NCI-H2227 (cell line): ENCODE measurements at regions not wholly inside any gene's neighbourhood (a gene's known extent, or its start where the extent isn't known, plus 50 kb on each side); places are given as distances from the start of the nearest gene placed in this dataset.

ENCODE experiments used
- DNase-seq: peaks from one replicate; lab custom pipeline; 2025; ENCODE audit not compliant: unreplicated experiment; lab: John Stamatoyannopoulos, UW

DNA sequence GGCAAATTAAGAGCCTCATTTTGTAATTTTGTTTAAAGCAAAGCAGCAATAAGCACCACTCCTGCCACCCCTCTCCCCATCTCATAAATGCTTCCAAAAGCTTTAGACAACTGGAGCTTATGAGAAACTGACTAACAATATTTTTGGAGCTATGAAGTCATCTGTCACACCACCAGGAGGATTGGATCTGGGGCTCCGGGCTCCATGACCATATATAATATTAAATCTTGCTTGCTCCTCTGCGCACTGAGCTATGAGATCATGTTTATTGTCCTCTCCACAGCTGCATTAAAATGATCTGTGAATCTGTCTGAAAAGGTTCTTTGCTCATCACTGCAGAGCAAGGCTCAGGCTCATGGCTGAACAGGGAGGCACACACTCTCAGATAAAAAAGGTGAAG lies 323.7 kb downstream of the ZNF621 start:
- no peak for DNase-seq

DNA sequence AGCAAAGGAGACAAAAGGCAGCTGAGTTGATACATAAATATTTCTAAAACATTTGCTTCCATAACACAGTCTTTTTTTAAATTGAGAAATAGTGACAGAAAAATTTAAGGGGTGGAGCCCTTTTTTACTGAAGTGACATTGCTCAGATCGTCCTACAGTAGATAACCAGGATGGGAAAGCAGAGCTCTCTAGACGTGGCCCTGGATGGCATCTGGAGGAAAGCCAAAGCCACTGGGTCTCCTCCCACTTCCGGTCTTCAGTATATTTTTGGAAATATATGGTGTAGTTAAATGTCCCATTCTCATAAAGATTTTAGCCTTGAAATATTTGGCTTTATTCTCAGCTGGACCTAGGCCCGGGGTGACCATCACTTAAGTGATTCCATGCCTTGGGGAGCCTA lies 326.1 kb downstream of the ZNF621 start:
- no peak for DNase-seq

DNA sequence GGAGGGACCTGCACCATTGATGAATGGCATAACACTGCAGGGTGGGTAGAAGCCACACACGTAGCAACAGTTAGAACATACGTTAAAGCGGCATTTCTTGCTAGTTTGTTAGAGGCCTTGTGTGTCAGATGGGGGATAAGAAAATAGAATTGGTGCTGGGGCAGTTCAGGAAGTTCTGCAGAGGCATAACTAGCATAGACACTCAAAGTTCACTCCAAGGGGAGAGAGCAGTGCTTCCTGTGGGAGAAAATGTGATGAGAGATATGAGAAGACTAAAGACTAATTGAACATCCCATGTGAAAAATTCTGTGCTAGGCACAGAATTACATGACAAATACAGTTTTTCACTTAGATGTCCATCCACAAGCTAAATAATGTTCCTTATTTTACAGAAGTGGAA lies 327.1 kb downstream of the ZNF621 start:
- DNase-seq: no peak

DNA sequence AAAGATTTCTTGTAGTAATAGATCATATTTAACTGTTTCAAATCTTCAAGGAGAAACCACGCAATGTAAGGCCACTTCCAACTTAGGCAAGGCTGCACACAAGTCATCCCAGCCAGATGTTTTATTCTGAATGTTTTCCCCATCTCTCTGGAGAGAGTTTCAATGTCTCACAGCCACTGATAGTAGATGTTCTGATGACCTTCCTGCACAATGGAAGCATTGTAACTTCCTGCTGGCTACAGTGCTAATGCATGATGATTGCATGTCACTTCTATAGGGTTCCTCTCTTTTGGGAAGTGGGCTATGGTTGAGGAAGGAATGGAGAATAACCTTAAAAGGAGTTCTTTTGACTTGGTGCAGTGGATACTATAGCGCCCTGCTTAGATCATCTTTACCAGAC lies 328.0 kb downstream of the ZNF621 start:
- no peak for DNase-seq

DNA sequence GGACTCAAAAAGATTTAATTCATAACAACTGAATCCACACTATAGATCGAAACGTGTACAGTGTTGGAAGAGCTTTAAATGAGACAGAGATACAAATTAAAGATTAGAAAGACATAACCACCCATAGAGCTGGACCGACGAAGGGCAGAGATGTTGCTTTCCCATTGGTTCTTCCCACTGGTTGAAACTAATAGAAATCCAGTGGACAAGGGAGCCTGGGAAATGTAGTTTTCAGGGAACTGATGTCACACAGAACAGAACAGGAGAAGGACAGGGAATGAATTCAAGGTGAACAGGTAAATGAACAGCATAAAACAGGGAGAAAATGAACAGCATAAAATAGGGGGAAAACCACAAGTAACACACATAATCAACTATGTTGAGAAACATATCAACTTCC lies 328.7 kb downstream of the ZNF621 start:
- no peak for DNase-seq

DNA sequence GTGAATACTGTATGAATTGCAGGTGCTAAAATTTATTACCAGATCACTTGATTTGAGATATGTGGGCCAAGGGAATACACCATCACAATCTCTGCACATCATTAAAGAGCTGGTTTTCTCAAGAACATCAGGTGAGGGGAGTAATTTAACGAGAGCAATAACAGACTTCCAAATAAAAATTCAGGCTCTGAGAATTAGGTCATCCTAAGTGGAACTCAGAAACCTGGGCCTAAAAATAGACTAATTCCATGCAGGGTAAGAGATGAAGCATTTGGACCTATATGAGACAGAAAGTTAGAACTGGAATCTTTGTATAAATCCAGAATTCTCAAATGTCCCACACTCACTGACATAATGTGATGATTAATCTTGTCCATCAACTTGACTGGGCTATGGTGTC lies 331.1 kb downstream of the ZNF621 start:
- DNase-seq: no peak

DNA sequence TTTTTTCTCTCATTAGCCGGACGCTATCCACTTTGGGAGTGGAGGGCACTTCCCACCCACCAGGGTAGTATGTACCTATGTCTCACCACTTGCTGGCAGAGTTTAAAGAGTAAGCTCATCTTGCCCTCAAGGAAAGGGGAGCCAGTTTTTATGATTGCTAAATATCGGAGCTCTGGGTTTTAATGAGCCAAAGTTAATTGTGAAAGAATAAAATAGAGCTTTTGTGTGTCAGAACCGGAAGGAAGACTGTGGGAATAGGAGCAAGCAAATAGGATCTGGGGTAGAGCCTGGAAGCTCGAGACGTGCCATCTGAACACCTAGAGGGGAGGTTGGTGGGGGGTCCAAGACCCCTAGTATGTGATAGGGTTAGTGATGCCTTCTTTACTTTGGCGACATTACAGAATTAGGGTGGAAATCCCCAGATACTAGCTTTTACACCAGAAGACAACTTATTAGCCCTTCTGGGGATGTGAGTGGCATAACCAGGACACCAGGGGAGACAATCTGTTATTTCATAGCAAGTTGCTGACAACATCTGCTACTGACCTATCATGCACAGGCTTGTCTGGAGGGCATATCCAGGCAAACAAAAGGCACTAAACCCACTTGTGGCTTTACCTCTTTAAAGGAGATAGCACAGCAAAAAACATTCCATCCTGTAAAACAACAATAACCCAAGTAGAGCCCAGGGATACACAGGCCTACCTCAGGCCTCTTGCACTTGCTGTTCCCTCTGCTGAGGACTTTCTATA lies 333.8 kb downstream of the ZNF621 start:
- no peak for DNase-seq

DNA sequence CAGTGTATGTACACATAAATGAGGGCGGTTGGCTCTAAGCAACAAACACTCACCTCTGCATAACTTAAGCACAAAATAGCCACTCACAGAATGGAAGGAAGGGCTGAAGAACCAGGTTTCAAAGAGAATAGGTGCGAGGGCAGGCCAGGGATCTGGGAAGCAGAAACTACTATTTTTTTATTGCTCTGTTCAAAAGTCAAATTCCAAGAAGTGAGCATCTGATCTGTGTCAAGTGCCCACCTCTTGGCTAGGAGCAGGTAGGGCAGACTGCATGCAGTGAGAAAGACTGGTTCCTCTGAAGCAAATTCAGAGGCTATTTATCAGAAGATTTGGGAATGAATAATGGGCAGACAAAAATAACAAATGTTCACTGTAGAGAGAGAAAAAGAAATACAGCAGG lies 336.4 kb upstream of the CTNNB1 start:
- no peak for DNase-seq

DNA sequence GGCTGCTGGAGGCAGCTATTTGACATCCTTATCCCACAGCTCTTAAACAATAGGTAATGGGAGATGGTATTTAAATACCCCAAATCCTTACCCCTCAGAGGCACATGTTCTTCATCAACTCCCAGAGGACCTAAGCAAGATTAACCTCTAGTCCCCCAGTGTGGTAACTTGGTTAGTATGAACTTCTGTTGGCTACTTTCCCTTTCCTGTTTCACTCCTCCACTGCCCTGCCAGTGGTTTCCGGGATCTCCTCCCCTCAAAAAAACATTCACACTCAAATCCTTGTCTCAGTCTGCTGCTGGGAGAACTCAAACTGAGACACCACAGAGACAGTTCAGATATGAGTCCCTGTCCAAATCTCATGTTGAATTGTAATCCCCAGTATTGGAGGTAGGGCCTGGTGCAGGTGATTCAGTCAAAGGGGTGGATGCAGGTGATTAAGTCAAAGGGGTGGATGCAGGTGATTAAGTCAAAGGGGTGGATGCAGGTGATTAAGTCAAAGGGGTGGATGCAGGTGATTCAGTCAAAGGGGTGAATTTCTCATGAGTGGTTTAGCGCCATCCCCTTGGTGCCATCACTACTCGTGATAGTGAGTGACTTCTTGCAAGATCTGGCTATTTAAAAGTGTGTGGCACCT lies 335.0 kb upstream of the CTNNB1 start:
- DNase-seq: no peak

DNA sequence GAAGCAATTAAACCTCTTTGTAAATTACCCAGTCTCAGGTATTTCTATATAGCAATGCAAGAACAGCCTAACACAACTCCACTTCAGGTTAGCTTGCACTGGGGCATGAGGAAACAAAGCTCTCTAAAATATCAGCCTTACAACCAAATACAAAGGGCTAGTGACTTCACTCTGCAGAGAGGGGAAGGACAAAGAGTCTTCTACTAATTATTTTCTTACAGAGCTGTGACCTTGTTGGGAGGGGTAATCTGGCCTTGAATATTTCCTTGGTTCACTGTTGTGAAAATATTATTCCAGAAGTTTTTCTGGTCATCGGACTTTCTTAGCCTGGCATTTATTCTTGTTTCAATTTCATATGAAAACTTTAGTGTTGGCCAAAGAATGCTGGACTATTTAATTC lies 334.4 kb upstream of the CTNNB1 start:
- DNase-seq: no peak

DNA sequence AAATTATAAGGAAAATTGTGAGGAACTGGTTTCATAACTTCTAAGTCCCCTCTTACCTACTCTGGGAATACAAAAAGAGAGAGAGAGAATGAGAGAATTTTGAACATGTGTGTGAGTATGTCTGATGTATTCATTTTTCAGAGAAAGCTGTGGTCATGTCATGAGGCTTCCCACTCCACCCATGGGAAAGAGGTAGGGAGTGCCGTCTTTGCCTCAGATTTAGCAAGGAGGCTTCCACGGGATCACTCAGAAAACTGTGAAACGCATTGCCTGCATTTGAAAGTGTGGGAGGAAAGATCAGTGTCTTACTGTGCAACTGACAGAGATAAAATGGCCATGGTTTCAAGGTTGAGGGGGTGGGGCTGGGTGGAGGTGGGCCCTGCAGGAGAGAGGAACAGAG lies 331.5 kb upstream of the CTNNB1 start:
- DNase-seq: no peak

DNA sequence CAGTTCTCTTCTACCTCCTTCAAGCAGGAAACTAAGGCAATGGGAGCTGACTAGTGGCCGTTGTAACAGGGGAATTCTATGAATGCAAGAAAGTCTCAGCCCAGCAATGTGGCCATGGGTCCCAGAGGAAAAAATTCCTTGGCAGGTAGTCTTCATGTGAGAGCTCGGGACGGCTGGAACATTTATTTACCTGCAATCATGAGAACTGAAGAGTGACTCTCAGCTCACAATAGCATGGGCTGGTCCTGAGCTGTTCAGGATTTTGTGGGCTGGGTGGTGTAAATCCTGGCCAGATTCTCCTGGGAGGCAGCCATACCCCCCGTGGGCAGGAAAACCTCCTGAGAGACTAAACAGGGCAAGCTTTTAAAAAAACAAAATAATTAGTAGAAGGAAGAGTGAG lies 330.3 kb upstream of the CTNNB1 start:
- DNase-seq: no peak

DNA sequence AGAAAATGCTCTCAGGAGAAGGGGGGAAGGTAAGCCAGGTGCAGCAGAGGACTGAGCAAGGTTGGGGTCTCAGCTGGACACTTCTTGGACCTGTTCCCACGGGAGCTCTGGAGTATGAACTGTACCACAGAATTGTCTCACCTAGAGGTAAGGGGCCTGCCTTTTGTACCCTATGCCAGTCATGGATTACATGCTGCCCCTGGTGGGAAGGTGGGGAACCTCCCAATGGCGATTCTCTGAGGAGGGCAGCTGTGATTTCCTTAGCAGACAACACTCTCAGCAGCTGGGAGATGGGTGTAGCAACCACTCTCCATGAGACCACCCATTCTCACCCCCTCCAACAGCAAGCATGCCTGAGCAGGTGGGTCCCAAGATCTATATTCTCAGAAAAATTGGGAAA lies 329.4 kb upstream of the CTNNB1 start:
- no peak for DNase-seq

DNA sequence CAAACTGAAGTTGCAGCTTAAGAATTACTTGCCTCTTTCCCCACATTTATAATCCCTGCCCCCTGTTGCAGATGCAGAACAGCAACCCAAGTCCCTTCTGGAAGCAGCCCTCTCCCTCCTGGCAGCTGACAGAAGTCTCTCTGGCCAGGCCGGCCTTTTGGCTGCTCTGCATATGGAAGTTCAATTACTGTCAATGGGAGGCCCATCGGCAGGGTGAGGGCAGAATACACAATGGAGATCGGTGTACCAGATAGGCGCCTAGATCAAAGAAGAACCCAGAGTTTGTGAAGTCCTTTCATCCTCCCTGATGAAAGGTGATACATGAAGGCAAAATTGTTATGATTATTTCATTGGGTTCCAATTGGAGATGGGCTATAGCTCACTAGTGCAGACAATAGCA lies 327.9 kb upstream of the CTNNB1 start:
- no peak for DNase-seq

DNA sequence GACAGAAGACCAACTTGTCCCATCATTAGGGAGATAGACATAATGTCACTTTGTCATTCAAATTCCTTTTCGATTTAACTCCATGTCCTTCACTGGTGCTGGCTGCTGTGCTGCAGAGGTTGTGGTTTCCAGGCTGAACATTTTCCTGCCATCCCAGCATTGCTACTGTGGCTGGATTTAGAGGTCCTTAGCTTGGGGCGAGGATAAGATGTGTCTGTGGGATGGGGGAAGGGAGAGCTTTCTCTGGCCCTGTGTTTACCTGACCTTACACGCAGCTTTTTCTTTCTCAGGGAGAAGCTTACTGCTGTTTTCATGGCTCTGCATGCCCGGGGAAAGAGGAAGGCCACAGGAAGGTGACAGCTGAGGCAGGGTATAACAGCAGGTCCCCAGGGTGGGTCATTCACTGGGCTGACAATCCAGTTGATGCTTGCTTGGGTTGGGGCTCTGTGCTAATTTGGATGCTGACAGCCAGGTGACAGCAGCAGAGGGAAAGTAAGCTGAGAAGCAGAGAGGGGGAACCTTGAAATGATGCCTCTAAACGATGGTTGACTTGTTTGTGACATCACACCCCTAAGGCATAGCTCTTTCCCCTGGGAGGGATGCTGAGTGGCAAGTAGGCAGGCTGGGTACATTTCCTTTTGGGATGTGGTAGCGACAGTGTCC lies 326.9 kb upstream of the CTNNB1 start:
- no peak for DNase-seq

DNA sequence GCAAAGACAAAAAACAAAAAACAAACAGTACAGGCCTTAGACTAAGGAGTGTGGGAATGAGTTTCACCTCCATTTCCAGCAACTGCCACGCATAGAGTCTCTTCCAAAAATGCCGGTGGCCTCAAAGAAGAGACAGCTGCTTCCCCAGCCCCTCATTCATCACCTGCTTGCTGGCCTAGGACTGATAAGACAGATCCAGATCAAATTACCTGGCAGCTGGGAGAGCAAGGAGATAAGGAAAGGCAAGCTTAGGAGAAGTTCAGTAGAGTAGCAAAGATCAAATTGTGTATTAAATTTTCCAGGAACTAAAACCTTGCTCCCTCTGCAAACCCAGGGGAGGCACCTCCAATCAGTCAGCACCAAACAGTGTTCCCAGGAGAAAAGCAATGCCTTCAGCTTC lies 325.8 kb upstream of the CTNNB1 start:
- DNase-seq: no peak

DNA sequence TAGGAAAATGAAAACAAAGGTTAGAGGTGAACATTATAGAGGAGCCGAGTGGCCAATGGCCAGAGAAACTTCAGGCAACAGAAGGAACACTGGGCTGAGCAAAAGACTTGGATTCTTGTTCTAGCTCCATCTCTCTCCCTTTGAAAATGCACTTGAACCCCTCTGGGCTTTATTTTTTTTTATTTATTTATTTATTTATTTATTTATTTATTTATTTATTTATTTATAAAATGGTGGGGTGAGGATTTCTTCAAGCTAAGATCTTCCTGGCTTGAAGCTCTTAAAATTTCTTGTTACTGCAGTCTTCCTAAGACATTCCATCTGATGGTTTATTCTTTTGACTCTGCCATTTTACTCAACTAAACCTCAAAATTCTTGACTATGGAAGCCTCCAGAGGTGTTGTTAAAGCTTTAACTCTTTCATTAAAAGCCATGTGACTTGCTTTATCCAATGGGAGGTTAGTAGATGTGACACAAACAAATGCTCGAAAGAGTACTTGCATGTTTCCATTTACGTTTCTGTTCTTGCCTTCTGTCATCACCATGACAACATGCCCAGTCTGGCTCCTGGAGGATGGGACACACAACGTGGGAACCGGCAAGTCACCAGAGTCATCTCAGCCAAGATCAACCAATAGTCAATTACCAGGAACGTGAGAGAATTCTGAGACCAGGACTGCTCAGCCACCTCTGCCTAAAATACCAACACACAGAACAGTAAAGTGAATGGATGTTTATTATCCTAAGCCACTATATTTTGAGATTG lies 325.2 kb upstream of the CTNNB1 start:
- DNase-seq: no peak

DNA sequence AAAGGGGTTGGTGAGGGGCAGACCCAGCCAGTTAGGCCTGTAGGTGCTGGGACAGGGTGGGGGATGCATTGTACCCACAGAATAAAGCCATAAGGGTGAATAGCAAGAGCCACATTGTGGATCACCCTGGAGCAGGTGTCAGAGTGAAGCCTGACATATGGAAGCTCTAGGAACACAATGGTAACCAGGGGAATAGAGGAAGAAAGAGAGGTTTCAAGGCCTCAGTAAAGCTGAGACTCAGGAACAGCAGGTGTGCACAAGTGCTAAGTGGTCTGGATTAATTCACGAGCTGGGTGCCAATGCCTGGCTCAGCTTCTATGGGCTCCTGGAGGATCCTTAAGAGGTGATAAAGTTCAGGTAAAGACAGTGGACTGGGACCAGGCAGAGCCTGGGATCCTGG lies 323.7 kb upstream of the CTNNB1 start:
- DNase-seq: no peak

DNA sequence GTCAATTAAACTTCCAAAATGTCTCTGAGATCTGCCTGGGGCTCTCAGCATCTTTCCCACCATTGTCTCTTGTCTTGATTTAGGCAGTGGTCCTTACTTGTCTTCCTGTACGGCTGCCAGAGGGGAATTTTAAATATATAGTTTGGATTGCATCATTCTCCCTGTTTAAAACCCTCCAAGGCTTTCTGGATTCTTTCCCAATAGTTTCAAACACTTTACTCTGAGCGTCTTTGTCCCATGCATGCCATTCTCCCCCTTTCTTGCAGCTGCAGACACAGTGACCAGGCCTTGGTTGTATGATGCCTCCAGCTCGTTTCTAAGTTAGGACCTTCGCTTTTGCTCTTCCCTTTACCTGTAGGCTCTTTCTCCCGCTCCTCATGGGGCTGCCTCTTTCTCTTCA lies 323.3 kb upstream of the CTNNB1 start:
- no peak for DNase-seq

DNA sequence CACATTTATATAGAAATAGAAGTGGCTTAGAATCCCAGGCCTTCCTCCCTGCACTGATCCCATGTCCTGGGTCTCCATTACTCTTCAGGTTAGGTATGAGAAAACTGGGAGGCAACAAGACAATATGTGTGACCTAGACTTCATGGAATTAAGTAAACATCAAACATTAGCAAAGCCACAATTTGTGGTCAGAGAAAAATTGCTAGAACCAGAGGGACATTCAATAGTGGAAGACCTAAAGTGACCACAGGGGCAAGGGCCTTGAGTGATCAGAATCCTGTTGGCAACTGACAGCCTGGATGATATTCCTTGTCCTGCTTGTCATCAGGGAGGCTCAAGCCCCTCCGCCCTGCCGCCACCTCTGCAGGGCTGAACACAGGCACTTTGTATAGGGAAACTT lies 322.8 kb upstream of the CTNNB1 start:
- no peak for DNase-seq

DNA sequence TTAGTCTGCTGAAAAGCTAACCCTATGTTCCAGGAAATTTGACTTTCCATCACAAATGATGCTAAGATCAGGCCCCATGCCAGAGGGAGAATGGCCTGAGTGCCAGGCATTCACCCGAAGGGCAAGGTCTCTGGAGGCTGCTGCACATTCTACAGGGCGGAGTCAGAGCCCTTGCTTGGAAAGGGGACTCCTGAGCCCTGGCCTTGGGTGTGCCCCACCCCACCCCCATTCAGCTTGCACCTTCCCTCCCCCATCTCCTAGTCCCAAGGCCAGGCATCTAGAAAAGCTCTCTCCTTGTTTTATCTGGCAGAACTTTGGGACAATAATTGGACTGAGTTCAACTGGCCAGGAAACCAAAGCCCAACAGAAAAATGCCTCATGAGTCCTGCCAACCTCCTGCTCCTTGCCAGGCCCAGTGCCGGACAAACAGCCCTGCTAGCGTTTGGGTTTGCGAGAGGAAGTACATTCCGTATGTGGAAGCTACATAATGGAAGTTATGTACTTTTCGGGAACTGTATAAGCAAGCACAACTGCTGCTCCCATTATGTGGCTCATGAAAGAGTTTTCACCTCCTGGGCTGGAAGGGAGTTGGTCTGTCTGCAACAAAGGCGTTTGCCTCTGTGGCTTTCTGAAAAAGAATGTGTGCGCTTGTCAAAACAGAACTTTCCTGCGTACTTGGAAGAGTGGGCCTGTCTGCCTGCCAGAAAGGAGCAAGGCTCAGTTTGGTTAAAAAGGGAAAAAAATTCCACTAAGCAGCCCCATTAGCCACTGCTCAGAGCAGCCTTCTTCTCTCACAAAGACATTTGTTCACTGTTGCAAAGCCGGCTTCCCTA lies 321.5 kb upstream of the CTNNB1 start:
- no peak for DNase-seq
